Muscle layer of duodenum (tissue), 2 donors: ENCODE measurements at regions not wholly inside any gene's neighbourhood (a gene's known extent, or its start where the extent isn't known, plus 50 kb on each side); places are given as distances from the start of the nearest gene placed in this dataset.

Source experiments
- H3K27ac ChIP-seq: one replicate; pipeline ENCODE4 v1.7.0; 2013; ENCODE audit warnings: mild to moderate bottlenecking, low read length
- H3K27me3 ChIP-seq: one replicate; pipeline ENCODE4 v1.7.0; 2013; ENCODE audit warnings: low read depth, mild to moderate bottlenecking, control low read depth, low read length
- H3K36me3 ChIP-seq, 2 donors: one replicate each; pipeline ENCODE4 v1.7.0; 2013; ENCODE audit warnings: low read length in 2 of 2, control low read depth in 1 of 2, mild to moderate bottlenecking in 1 of 2; ENCODE audit not compliant: insufficient read depth in 2 of 2, control insufficient read depth in 1 of 2
- H3K4me1 ChIP-seq, 2 donors: one replicate each; pipeline ENCODE4 v1.7.0; 2013; ENCODE audit warnings: low read length in 2 of 2, mild to moderate bottlenecking in 2 of 2, control low read depth in 1 of 2, moderate library complexity in 1 of 2; ENCODE audit not compliant: insufficient read depth in 2 of 2, control insufficient read depth in 1 of 2
- H3K4me3 ChIP-seq, 2 donors: one replicate each; pipeline ENCODE4 v1.7.0; 2013; ENCODE audit warnings: low read length in 2 of 2, low read depth in 1 of 2, mild to moderate bottlenecking in 1 of 2
- H3K9me3 ChIP-seq, 2 donors: one replicate each; pipeline ENCODE4 v1.7.0; 2013; ENCODE audit warnings: low read length in 2 of 2, control low read depth in 1 of 2, mild to moderate bottlenecking in 1 of 2; ENCODE audit not compliant: control insufficient read depth in 1 of 2
- donor health status: healthy.

- Histone ChIP-seq H3K4me3 (no peak overlapping the region), H3K4me1 (no peaks in the 10 kb centered on the region), H3K27me3 (no peaks in the 10 kb centered on the region), H3K9me3 (no peaks in the 10 kb centered on the region), H3K36me3 (no peaks in the 10 kb centered on the region), H3K27ac (no peak overlapping the region)
Measured at GRCh38 chr9:129273941-129274684, 96.1 kb upstream of the IER5L start.

GRCh38 chr9:129273136-129273895 lies 95.3 kb upstream of the IER5L start:
- Histone ChIP-seq H3K9me3 (no peaks in the 10 kb centered on the region), H3K4me1 (no peaks in the 10 kb centered on the region), H3K27me3 (no peaks in the 10 kb centered on the region), H3K27ac (no peak overlapping the region), H3K4me3 (no peak overlapping the region), H3K36me3 (no peaks in the 10 kb centered on the region)

- Histone ChIP-seq H3K9me3 (no peaks in the 10 kb centered on the region), H3K27me3 (no peaks in the 10 kb centered on the region), H3K36me3 (no peaks in the 10 kb centered on the region), H3K4me3 (no peak overlapping the region), H3K27ac (no peak overlapping the region), H3K4me1 (no peaks in the 10 kb centered on the region)
Measured at GRCh38 chr9:129272348-129273025, 94.4 kb upstream of the IER5L start.

- Histone ChIP-seq H3K27me3 (no peaks in the 10 kb centered on the region), H3K36me3 (no peaks in the 10 kb centered on the region), H3K27ac (no peak overlapping the region), H3K4me1 (no peaks in the 10 kb centered on the region), H3K9me3 (no peaks in the 10 kb centered on the region), H3K4me3 (no peak overlapping the region)
Measured at GRCh38 chr9:129270903-129271431, 92.9 kb upstream of the IER5L start.

GRCh38 chr9:129270205-129270604 lies 92.1 kb upstream of the IER5L start:
- no peak overlapping the region for H3K27ac ChIP-seq
- no peak overlapping the region for H3K4me3 ChIP-seq
- H3K9me3 ChIP-seq = no peaks in the 10 kb centered on the region
- no peaks in the 10 kb centered on the region for H3K27me3 ChIP-seq
- no peaks in the 10 kb centered on the region for H3K4me1 ChIP-seq
- H3K36me3 ChIP-seq = no peaks in the 10 kb centered on the region

GRCh38 chr9:129267141-129267540 lies 89.1 kb upstream of the IER5L start:
- no peaks in the 10 kb centered on the region for H3K27me3 ChIP-seq
- H3K27ac ChIP-seq = no peak overlapping the region
- no peaks in the 10 kb centered on the region for H3K9me3 ChIP-seq
- H3K36me3 ChIP-seq = no peaks in the 10 kb centered on the region
- H3K4me3 ChIP-seq = no peak overlapping the region
- no peaks in the 10 kb centered on the region for H3K4me1 ChIP-seq

GRCh38 chr9:129266536-129266935 lies 88.5 kb upstream of the IER5L start:
- H3K4me1 ChIP-seq = no peaks in the 10 kb centered on the region
- H3K9me3 ChIP-seq = no peaks in the 10 kb centered on the region
- H3K27me3 ChIP-seq = no peaks in the 10 kb centered on the region
- H3K36me3 ChIP-seq = no peaks in the 10 kb centered on the region
- H3K4me3 ChIP-seq = no peak overlapping the region
- H3K27ac ChIP-seq = no peak overlapping the region

GRCh38 chr9:129264388-129264787 lies 86.3 kb upstream of the IER5L start:
- H3K36me3 ChIP-seq = no peaks in the 10 kb centered on the region
- no peak overlapping the region for H3K27ac ChIP-seq
- H3K27me3 ChIP-seq = peaks cover 3% of the 10 kb centered on the region
- no peak overlapping the region for H3K4me3 ChIP-seq
- H3K9me3 ChIP-seq = no peaks in the 10 kb centered on the region
- H3K4me1 ChIP-seq = no peaks in the 10 kb centered on the region

GRCh38 chr9:129263836-129264235 lies 85.8 kb upstream of the IER5L start:
- Histone ChIP-seq H3K4me3 (no peak overlapping the region), H3K9me3 (no peaks in the 10 kb centered on the region), H3K36me3 (no peaks in the 10 kb centered on the region), H3K4me1 (peaks cover 0 to 4% of the 10 kb centered on the region in 2 donors), H3K27me3 (peaks cover 3% of the 10 kb centered on the region), H3K27ac (no peak overlapping the region)

GRCh38 chr9:129262261-129262660 lies 84.2 kb upstream of the IER5L start:
- Histone ChIP-seq H3K4me3 (no peak overlapping the region), H3K27ac (no peak overlapping the region), H3K4me1 (peaks cover 0 to 10% of the 10 kb centered on the region in 2 donors), H3K27me3 (peaks cover 3% of the 10 kb centered on the region), H3K9me3 (no peaks in the 10 kb centered on the region), H3K36me3 (no peaks in the 10 kb centered on the region)

- peaks cover 3% of the 10 kb centered on the region for H3K27me3 ChIP-seq
- H3K4me1 ChIP-seq = peaks cover 0 to 10% of the 10 kb centered on the region in 2 donors
- no peak overlapping the region for H3K4me3 ChIP-seq
- no peak overlapping the region for H3K27ac ChIP-seq
- no peaks in the 10 kb centered on the region for H3K9me3 ChIP-seq
- no peaks in the 10 kb centered on the region for H3K36me3 ChIP-seq
Measured at GRCh38 chr9:129259375-129259774, 81.3 kb upstream of the IER5L start.
